HG03045 (cell line): ENCODE measurements at regions not wholly inside any gene's neighbourhood (a gene's known extent, or its start where the extent isn't known, plus 50 kb on each side); places are given as distances from the start of the nearest gene placed in this dataset.
"Not testable (repeated sequence)": the region's sequence is repeated elsewhere in the genome, so short reads cannot be mapped to it uniquely, and the experiment has no call there.

ENCODE experiments used
- ATAC-seq: cut with Tn5 transposase; IDR thresholded peaks from one replicate; pipeline ENCODE4 v1.9.1; 2021; ENCODE audit warnings: mild to moderate bottlenecking, moderate library complexity; ENCODE audit not compliant: unreplicated experiment

GRCh38 chr7:39758234-39758970 lies 135.0 kb downstream of the RALA start:
- no peak for ATAC-seq

GRCh38 chr7:39761449-39761848 lies 138.1 kb downstream of the RALA start:
- no peak for ATAC-seq

GRCh38 chr7:39762466-39762865 lies 139.1 kb downstream of the RALA start:
- ATAC-seq, result not testable (repeated sequence)

GRCh38 chr7:39762881-39763280 lies 139.5 kb downstream of the RALA start:
- ATAC-seq, result not testable (repeated sequence)

GRCh38 chr7:39765833-39766232 lies 142.5 kb downstream of the RALA start:
- ATAC-seq, result not testable (repeated sequence)

GRCh38 chr7:39768439-39768838 lies 145.1 kb downstream of the RALA start:
- not testable (repeated sequence) for ATAC-seq

GRCh38 chr7:39774341-39774851 lies 151.0 kb downstream of the RALA start:
- ATAC-seq, result not testable (repeated sequence)

GRCh38 chr7:39781557-39781956 lies 158.2 kb downstream of the RALA start:
- ATAC-seq, result not testable (repeated sequence)

GRCh38 chr7:39786440-39786839 lies 163.1 kb downstream of the RALA start:
- ATAC-seq, result not testable (repeated sequence)

- ATAC-seq, result not testable (repeated sequence)
These were observed 159.0 kb upstream of the CDK13 start for GRCh38 chr7:39791035-39791434.

- not testable (repeated sequence) for ATAC-seq
These were observed 158.1 kb upstream of the CDK13 start for GRCh38 chr7:39791911-39792310.

- ATAC-seq, result not testable (repeated sequence)
These were observed 157.0 kb upstream of the CDK13 start for GRCh38 chr7:39793026-39793425.

GRCh38 chr7:39793851-39794250 lies 156.2 kb upstream of the CDK13 start:
- ATAC-seq, result not testable (repeated sequence)

GRCh38 chr7:39796947-39797346 lies 153.1 kb upstream of the CDK13 start:
- not testable (repeated sequence) for ATAC-seq

- ATAC-seq, result not testable (repeated sequence)
These were observed 152.0 kb upstream of the CDK13 start for GRCh38 chr7:39798077-39798476.

GRCh38 chr7:39808796-39809481 lies 141.1 kb upstream of the CDK13 start:
- ATAC-seq, result no peak

GRCh38 chr7:39810204-39810642 lies 139.8 kb upstream of the CDK13 start:
- no peak for ATAC-seq

- ATAC-seq, result no peak
These were observed 139.3 kb upstream of the CDK13 start for GRCh38 chr7:39810710-39811109.

- ATAC-seq, result no peak
These were observed 138.9 kb upstream of the CDK13 start for GRCh38 chr7:39811161-39811614.

GRCh38 chr7:39816462-39817060 lies 133.5 kb upstream of the CDK13 start:
- ATAC-seq, result no peak

GRCh38 chr7:39819514-39819913 lies 130.5 kb upstream of the CDK13 start:
- no peak for ATAC-seq
